Esophagus squamous epithelium (tissue), 4 donors: ENCODE measurements at regions not wholly inside any gene's neighbourhood (a gene's known extent, or its start where the extent isn't known, plus 50 kb on each side); places are given as distances from the start of the nearest gene placed in this dataset.

ENCODE experiments used
- CTCF ChIP-seq, 6 experiments: fragments of 450-650 bp in 4 of 6; fragments of 200-600 bp in 2 of 6; sonication (generic) in 2 of 6; IDR thresholded peaks; one replicate each; pipeline ENCODE4 v1.5.1; 2016 to 2019; ENCODE audit warnings: antibody characterized with exemption in 6 of 6, mild to moderate bottlenecking in 4 of 6, moderate library complexity in 4 of 6
- POLR2A ChIP-seq, 4 donors: fragments of 450-650 bp; IDR thresholded peaks; one replicate each; pipeline ENCODE4 v1.6.1; 2017; ENCODE audit warnings: antibody characterized with exemption in 4 of 4, mild to moderate bottlenecking in 4 of 4, moderate library complexity in 3 of 4

GRCh38 chr1:163672976-163673758, 351.4 kb downstream of the NUF2 start:
- TF ChIP-seq CTCF (IDR thresholded peaks at IDR 0.05) (no peak), POLR2A (IDR thresholded peaks at IDR 0.05) (no peak)
